ENCODE measurements at regions not wholly inside any gene's neighbourhood (a gene's known extent, or its start where the extent isn't known, plus 50 kb on each side); places are given as distances from the start of the nearest gene placed in this dataset.

GRCh38 chr21:28749536-28749935, 243.1 kb downstream of the LTN1 start:
- TF ChIP-seq POLR2A (IDR thresholded peaks at IDR 0.05) (no peak), CTCF (IDR thresholded peaks at IDR 0.05) (no peak)
